ENCODE measurements at regions not wholly inside any gene's neighbourhood (a gene's known extent, or its start where the extent isn't known, plus 50 kb on each side); places are given as distances from the start of the nearest gene placed in this dataset.

DNA sequence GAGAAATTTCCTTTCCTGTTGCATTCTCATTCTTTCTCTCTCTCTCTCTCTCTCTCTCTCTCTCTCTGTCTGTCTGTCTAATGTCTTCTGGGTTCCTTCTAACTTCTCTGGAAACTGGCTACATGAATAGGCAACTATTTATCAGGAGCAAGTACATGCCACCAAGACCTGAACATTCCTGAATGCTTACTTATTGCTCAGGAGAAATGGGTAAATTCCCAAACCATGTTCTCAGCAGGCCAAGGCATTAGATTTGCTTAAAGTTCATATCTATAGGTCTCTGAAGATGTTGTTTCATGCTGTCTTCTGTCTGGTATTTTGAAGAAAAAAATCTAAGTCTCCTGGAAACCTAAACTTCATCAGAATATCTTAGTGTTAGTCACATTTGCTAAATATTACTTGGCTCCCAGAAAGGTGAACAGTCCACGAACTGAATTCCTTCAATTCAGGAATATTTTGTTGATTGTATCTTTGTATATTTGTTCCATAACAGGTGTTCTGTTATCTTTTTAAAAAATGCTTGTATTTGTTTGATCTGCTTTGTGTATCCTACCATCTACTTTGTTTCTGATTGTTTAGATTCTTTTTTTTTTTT lies 77.2 kb upstream of the FIGN start:
- TF ChIP-seq, protein P1, sequence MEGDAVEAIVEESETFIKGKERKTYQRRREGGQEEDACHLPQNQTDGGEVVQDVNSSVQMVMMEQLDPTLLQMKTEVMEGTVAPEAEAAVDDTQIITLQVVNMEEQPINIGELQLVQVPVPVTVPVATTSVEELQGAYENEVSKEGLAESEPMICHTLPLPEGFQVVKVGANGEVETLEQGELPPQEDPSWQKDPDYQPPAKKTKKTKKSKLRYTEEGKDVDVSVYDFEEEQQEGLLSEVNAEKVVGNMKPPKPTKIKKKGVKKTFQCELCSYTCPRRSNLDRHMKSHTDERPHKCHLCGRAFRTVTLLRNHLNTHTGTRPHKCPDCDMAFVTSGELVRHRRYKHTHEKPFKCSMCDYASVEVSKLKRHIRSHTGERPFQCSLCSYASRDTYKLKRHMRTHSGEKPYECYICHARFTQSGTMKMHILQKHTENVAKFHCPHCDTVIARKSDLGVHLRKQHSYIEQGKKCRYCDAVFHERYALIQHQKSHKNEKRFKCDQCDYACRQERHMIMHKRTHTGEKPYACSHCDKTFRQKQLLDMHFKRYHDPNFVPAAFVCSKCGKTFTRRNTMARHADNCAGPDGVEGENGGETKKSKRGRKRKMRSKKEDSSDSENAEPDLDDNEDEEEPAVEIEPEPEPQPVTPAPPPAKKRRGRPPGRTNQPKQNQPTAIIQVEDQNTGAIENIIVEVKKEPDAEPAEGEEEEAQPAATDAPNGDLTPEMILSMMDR (optimal IDR thresholded peaks at IDR 0.05 in 1 of 3, IDR thresholded peaks at IDR 0.05 in 1 of 3, conservative IDR thresholded peaks at IDR 0.05 in 1 of 3; ENCODE audit: extremely low read depth in 1 of 3, insufficient read depth in 2 of 3, low read length in 3 of 3) = no peak
- TF ChIP-seq EZH2 (IDR thresholded peaks at IDR 0.05; ENCODE audit: low read length) = no peak
